NT2/D1 (cell line): ENCODE measurements at regions not wholly inside any gene's neighbourhood (a gene's known extent, or its start where the extent isn't known, plus 50 kb on each side); places are given as distances from the start of the nearest gene placed in this dataset.

ENCODE experiments used
- DNase-seq: peaks from one replicate; pipeline ENCODE4 v3.0.0-alpha.2; 2011; ENCODE audit warnings: low read depth, low spot score
- H3K27me3 ChIP-seq: 2 replicates; pipeline ENCODE4 v1.6.0; 2011; ENCODE audit warnings: mild to moderate bottlenecking; ENCODE audit not compliant: insufficient read length, insufficient read depth
- H3K36me3 ChIP-seq: 2 replicates; pipeline ENCODE4 v1.6.1; 2011; ENCODE audit warnings: mild to moderate bottlenecking, low read length, mixed read lengths; ENCODE audit not compliant: insufficient read depth, insufficient read length
- H3K4me1 ChIP-seq: 2 replicates; pipeline ENCODE4 v1.5.1; 2011; ENCODE audit not compliant: insufficient read depth, insufficient read length
- H3K4me3 ChIP-seq: 2 replicates; pipeline ENCODE4 v1.5.1; 2011; ENCODE audit warnings: low read depth; ENCODE audit not compliant: insufficient read length
- H3K9ac ChIP-seq: 2 replicates; pipeline ENCODE4 v1.6.0; 2011; ENCODE audit warnings: low read depth; ENCODE audit not compliant: insufficient read length
- H3K9me3 ChIP-seq: 2 replicates; pipeline ENCODE4 v1.5.1; 2011; ENCODE audit warnings: mild to moderate bottlenecking, low read length; ENCODE audit not compliant: insufficient read depth
- SUZ12 ChIP-seq: IDR thresholded peaks from 2 replicates; pipeline ENCODE4 v1.6.1; 2011; ENCODE audit not compliant: insufficient read length, insufficient read depth; ENCODE audit errors: extremely low read depth
- YY1 ChIP-seq: IDR thresholded peaks from 2 replicates; pipeline ENCODE4 v1.6.1; 2011; ENCODE audit not compliant: insufficient read length, insufficient read depth
- ZNF274 ChIP-seq: IDR thresholded peaks from 2 replicates; pipeline ENCODE4 v1.6.1; 2011; ENCODE audit warnings: mild to moderate bottlenecking, low read depth, low read length

- Histone ChIP-seq H3K9ac (no peak overlapping the region), H3K27me3 (no peaks in the 10 kb centered on the region), H3K9me3 (no peaks in the 10 kb centered on the region), H3K4me1 (no peaks in the 10 kb centered on the region), H3K36me3 (no peaks in the 10 kb centered on the region), H3K4me3 (no peak overlapping the region)
- no peak for TF ChIP-seq ZNF274
- no peak for TF ChIP-seq YY1
- no peak for TF ChIP-seq SUZ12
- no peak for DNase-seq
Observed at GRCh38 chr9:7266911-7267595, 509.3 kb downstream of the KDM4C start.

- no peaks in the 10 kb centered on the region for H3K27me3 ChIP-seq
- H3K4me1 ChIP-seq, result no peaks in the 10 kb centered on the region
- DNase-seq, result no peak
- no peaks in the 10 kb centered on the region for H3K9me3 ChIP-seq
- H3K36me3 ChIP-seq, result no peaks in the 10 kb centered on the region
- TF ChIP-seq YY1, result no peak
- no peak for TF ChIP-seq SUZ12
- no peak for TF ChIP-seq ZNF274
- H3K9ac ChIP-seq, result no peak overlapping the region
- no peak overlapping the region for H3K4me3 ChIP-seq
Observed at GRCh38 chr9:7265181-7265580, 507.4 kb downstream of the KDM4C start.

GRCh38 chr9:7259544-7260241 lies 501.9 kb downstream of the KDM4C start:
- no peak overlapping the region for H3K9ac ChIP-seq
- no peak for TF ChIP-seq YY1
- TF ChIP-seq ZNF274, result no peak
- TF ChIP-seq SUZ12, result no peak
- no peak for DNase-seq
- H3K27me3 ChIP-seq, result no peaks in the 10 kb centered on the region
- no peaks in the 10 kb centered on the region for H3K4me1 ChIP-seq
- H3K36me3 ChIP-seq, result no peaks in the 10 kb centered on the region
- H3K4me3 ChIP-seq, result no peak overlapping the region
- no peaks in the 10 kb centered on the region; the same call in 1 of the 2 replicates for H3K9me3 ChIP-seq

GRCh38 chr9:7258688-7259396 lies 501.1 kb downstream of the KDM4C start:
- no peak for DNase-seq
- no peaks in the 10 kb centered on the region for H3K36me3 ChIP-seq
- peaks cover 6% of the 10 kb centered on the region; the same call in 1 of the 2 replicates for H3K9me3 ChIP-seq
- H3K4me3 ChIP-seq, result no peak overlapping the region
- H3K27me3 ChIP-seq, result no peaks in the 10 kb centered on the region
- H3K4me1 ChIP-seq, result no peaks in the 10 kb centered on the region
- TF ChIP-seq SUZ12, result no peak
- TF ChIP-seq YY1, result no peak
- no peak for TF ChIP-seq ZNF274
- no peak overlapping the region for H3K9ac ChIP-seq

GRCh38 chr9:7246917-7247522 lies 489.2 kb downstream of the KDM4C start:
- Histone ChIP-seq H3K36me3 (no peaks in the 10 kb centered on the region), H3K27me3 (no peaks in the 10 kb centered on the region), H3K9ac (no peak overlapping the region), H3K4me3 (no peak overlapping the region), H3K9me3 (peaks cover 5% of the 10 kb centered on the region; the same call in 1 of the 2 replicates), H3K4me1 (no peaks in the 10 kb centered on the region)
- TF ChIP-seq YY1 (no peak), ZNF274 (no peak), SUZ12 (no peak)
- DNase-seq, result no peak

- Histone ChIP-seq H3K4me1 (no peaks in the 10 kb centered on the region), H3K9me3 (peaks cover 5% of the 10 kb centered on the region; the same call in 1 of the 2 replicates), H3K36me3 (no peaks in the 10 kb centered on the region), H3K4me3 (no peak overlapping the region), H3K27me3 (no peaks in the 10 kb centered on the region), H3K9ac (no peak overlapping the region)
- TF ChIP-seq ZNF274 (no peak), SUZ12 (no peak), YY1 (no peak)
- DNase-seq, result no peak
Observed at GRCh38 chr9:7245976-7246580, 488.3 kb downstream of the KDM4C start.
